ENCODE measurements at regions not wholly inside any gene's neighbourhood (a gene's known extent, or its start where the extent isn't known, plus 50 kb on each side); places are given as distances from the start of the nearest gene placed in this dataset.
"Not testable (repeated sequence)": the region's sequence is repeated elsewhere in the genome, so short reads cannot be mapped to it uniquely, and the experiment has no call there.

- not testable (repeated sequence) for DNase-seq
These were observed 119.8 kb upstream of the SPATA31A3 start for GRCh38 chr9:67112148-67112547.

DNA sequence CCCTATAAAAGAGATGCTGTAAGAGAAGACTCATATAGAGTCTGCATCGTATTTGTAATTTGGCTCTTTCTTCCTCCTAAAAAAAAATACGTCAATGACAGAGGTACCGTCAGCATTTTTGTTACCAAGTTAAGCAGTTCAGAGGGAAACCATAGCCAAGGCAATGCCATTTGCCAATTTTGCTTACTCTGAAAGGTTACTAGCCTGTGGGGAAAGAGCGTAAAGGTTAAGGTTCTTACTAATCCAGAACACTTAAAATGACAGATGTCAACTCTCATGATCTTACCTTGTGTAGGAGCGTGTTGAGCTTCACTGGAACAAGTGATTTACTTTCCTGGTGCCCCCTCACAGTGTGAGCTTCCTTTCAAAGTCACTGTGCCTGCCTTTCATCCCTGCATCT is 119.4 kb upstream of the SPATA31A3 start:
- not testable (repeated sequence) for DNase-seq

- DNase-seq: not testable (repeated sequence)
These were observed 117.5 kb upstream of the SPATA31A3 start for GRCh38 chr9:67109859-67110258.

DNA sequence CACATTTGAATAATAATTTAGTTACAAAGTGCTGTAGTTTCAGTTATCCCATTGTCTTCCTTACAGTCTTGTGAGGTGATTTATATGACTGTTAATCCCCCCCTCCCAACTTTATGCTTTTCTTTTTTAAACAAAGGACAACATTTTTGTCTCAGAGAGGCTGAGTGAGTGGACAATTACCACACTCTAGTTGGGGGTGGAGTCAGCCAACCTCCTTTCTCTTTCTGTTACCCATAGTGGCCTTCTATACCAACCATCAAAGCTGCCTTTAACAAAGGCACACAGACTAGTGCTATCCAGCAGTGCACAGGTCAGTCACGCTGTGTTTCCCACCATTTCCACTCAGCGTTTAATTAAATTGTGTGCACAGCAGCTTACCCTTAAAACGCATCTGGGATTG is 114.3 kb upstream of the SPATA31A3 start:
- DNase-seq: not testable (repeated sequence)

- not testable (repeated sequence) for DNase-seq
These were observed 110.3 kb upstream of the SPATA31A3 start for GRCh38 chr9:67102506-67103276.

- not testable (repeated sequence) for DNase-seq
These were observed 98.8 kb upstream of the SPATA31A3 start for GRCh38 chr9:67091104-67091503.

GRCh38 chr9:67086862-67087261 is 94.5 kb upstream of the SPATA31A3 start:
- not testable (repeated sequence) for DNase-seq

GRCh38 chr9:67066140-67066539 is 73.8 kb upstream of the SPATA31A3 start:
- not testable (repeated sequence) for DNase-seq

DNA sequence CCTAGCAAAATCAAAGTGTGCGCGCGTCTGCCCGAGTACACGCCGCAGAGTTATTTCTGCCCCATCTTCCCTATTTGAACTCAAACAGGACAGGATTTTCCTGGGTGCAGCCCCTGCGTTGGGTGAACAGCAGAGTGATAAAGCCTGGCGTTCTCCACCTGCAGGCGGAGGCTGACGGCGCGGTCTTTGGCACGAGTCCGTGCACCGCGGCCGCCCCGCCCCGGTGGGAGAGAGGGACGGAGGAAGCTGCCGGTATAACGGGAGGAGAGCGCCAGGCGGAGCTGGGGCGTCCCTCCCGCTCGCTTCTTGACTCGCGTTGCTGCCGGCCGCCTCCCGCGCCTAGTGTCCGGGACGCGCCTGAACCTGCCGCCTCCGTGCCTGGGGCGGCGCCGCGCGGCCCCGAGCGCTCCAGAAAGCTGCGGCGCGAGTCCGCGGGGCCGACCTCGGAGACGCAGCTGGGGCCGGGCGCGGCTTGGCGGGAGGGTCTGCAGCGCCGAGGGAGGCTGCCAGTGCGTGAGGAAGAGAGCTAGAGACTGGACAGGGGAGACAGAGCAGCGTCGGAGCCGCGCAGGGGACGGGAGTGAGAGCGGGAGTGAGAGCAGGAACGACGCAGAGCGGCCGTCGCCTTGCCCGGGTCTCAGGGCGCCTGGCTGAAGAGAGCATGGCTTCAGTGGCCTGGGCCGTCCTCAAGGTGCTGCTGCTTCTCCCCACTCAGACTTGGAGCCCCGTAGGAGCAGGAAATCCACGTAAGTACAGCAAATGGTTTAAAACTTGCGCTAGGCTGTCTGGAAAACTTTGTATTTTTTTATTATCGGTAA is 66.8 kb upstream of the SPATA31A3 start:
- DNase-seq: peak; percentile 28

All from NCI-H226 (cell line).